HUES6 (cell line): ENCODE measurements at regions not wholly inside any gene's neighbourhood (a gene's known extent, or its start where the extent isn't known, plus 50 kb on each side); places are given as distances from the start of the nearest gene placed in this dataset.

ENCODE experiments used
- H3K27ac ChIP-seq: 2 replicates; pipeline ENCODE4 v1.7.0; 2013; ENCODE audit warnings: low read depth, mild to moderate bottlenecking, low read length, inconsistent platforms
- H3K27me3 ChIP-seq: 2 replicates; pipeline ENCODE4 v1.6.1; 2013; ENCODE audit warnings: low read length; ENCODE audit not compliant: control insufficient read depth, insufficient read depth
- H3K36me3 ChIP-seq: 2 replicates; pipeline ENCODE4 v1.6.1; 2013; ENCODE audit warnings: low read length; ENCODE audit not compliant: control insufficient read depth, insufficient read depth
- H3K4me1 ChIP-seq: 2 replicates; pipeline ENCODE4 v1.6.1; 2013; ENCODE audit warnings: low read length; ENCODE audit not compliant: control insufficient read depth, insufficient read depth
- H3K4me3 ChIP-seq: 2 replicates; pipeline ENCODE4 v1.5.1; 2013; ENCODE audit warnings: low read depth, low read length
- H3K9ac ChIP-seq: one replicate; pipeline ENCODE4 v1.6.1; 2013; ENCODE audit warnings: mild to moderate bottlenecking, low read length
- H3K9me3 ChIP-seq: 2 replicates; pipeline ENCODE4 v1.6.1; 2013; ENCODE audit warnings: low read depth, low read length; ENCODE audit not compliant: control insufficient read depth, insufficient read depth

- Histone ChIP-seq H3K4me3 (no peak overlapping the region), H3K4me1 (peaks cover 4% of the 10 kb centered on the region; the same call in 1 of the 2 replicates), H3K36me3 (no peaks in the 10 kb centered on the region), H3K9ac (no peak overlapping the region), H3K27ac (no peak overlapping the region), H3K27me3 (no peaks in the 10 kb centered on the region), H3K9me3 (no peaks in the 10 kb centered on the region)
These were observed 333.6 kb downstream of the DUSP10 start for GRCh38 chr1:221408117-221408803.

- Histone ChIP-seq H3K4me1 (peaks cover 9% of the 10 kb centered on the region), H3K36me3 (no peaks in the 10 kb centered on the region), H3K9me3 (no peaks in the 10 kb centered on the region), H3K4me3 (no peak overlapping the region), H3K9ac (no peak overlapping the region), H3K27ac (no peak overlapping the region), H3K27me3 (no peaks in the 10 kb centered on the region)
These were observed 330.6 kb downstream of the DUSP10 start for GRCh38 chr1:221411283-221411682.

GRCh38 chr1:221414772-221415539 is 326.9 kb downstream of the DUSP10 start:
- no peaks in the 10 kb centered on the region for H3K27me3 ChIP-seq
- H3K4me3 ChIP-seq: no peak overlapping the region
- no peaks in the 10 kb centered on the region for H3K9me3 ChIP-seq
- H3K36me3 ChIP-seq: no peaks in the 10 kb centered on the region
- no peak overlapping the region for H3K9ac ChIP-seq
- H3K27ac ChIP-seq: no peak overlapping the region
- peaks cover 5% of the 10 kb centered on the region for H3K4me1 ChIP-seq

- peaks cover 5% of the 10 kb centered on the region for H3K4me1 ChIP-seq
- H3K4me3 ChIP-seq: no peak overlapping the region
- no peak overlapping the region for H3K9ac ChIP-seq
- H3K36me3 ChIP-seq: no peaks in the 10 kb centered on the region
- H3K9me3 ChIP-seq: no peaks in the 10 kb centered on the region
- no peaks in the 10 kb centered on the region for H3K27me3 ChIP-seq
- no peak overlapping the region for H3K27ac ChIP-seq
These were observed 326.2 kb downstream of the DUSP10 start for GRCh38 chr1:221415651-221416050.

- no peak overlapping the region for H3K4me3 ChIP-seq
- no peaks in the 10 kb centered on the region for H3K36me3 ChIP-seq
- no peaks in the 10 kb centered on the region for H3K9me3 ChIP-seq
- peaks cover 5% of the 10 kb centered on the region for H3K4me1 ChIP-seq
- no peak overlapping the region for H3K9ac ChIP-seq
- H3K27me3 ChIP-seq: no peaks in the 10 kb centered on the region
- no peak overlapping the region for H3K27ac ChIP-seq
These were observed 325.7 kb downstream of the DUSP10 start for GRCh38 chr1:221416142-221416541.

- Histone ChIP-seq H3K9me3 (no peaks in the 10 kb centered on the region), H3K27me3 (no peaks in the 10 kb centered on the region), H3K9ac (no peak overlapping the region), H3K4me3 (no peak overlapping the region), H3K36me3 (no peaks in the 10 kb centered on the region), H3K4me1 (peaks cover 5% of the 10 kb centered on the region), H3K27ac (no peak overlapping the region)
These were observed 325.2 kb downstream of the DUSP10 start for GRCh38 chr1:221416723-221417122.

GRCh38 chr1:221418346-221418745 is 323.5 kb downstream of the DUSP10 start:
- Histone ChIP-seq H3K27me3 (no peaks in the 10 kb centered on the region), H3K4me1 (peaks cover 5% of the 10 kb centered on the region), H3K9ac (no peak overlapping the region), H3K9me3 (no peaks in the 10 kb centered on the region), H3K36me3 (no peaks in the 10 kb centered on the region), H3K27ac (no peak overlapping the region), H3K4me3 (no peak overlapping the region)

GRCh38 chr1:221419513-221420095 is 322.3 kb downstream of the DUSP10 start:
- H3K36me3 ChIP-seq: no peaks in the 10 kb centered on the region
- no peaks in the 10 kb centered on the region for H3K9me3 ChIP-seq
- no peak overlapping the region for H3K4me3 ChIP-seq
- H3K9ac ChIP-seq: no peak overlapping the region
- no peak overlapping the region for H3K27ac ChIP-seq
- H3K4me1 ChIP-seq: peaks cover 3% of the 10 kb centered on the region
- no peaks in the 10 kb centered on the region for H3K27me3 ChIP-seq

- Histone ChIP-seq H3K27ac (no peak overlapping the region), H3K36me3 (no peaks in the 10 kb centered on the region; the same call in 1 of the 2 replicates), H3K9me3 (peaks cover 19% of the 10 kb centered on the region; the same call in 1 of the 2 replicates), H3K27me3 (no peaks in the 10 kb centered on the region), H3K4me3 (no peak overlapping the region), H3K9ac (no peak overlapping the region), H3K4me1 (0 out of 2 replicates have a peak, but pooled peaks cover 4% of the 10 kb centered on the region)
These were observed 312.6 kb downstream of the DUSP10 start for GRCh38 chr1:221429264-221429663.

- H3K36me3 ChIP-seq: no peaks in the 10 kb centered on the region; the same call in 1 of the 2 replicates
- H3K4me3 ChIP-seq: no peak overlapping the region
- no peaks in the 10 kb centered on the region for H3K27me3 ChIP-seq
- peaks cover 19% of the 10 kb centered on the region; the same call in 1 of the 2 replicates for H3K9me3 ChIP-seq
- H3K4me1 ChIP-seq: 0 out of 2 replicates have a peak, but pooled peaks cover 4% of the 10 kb centered on the region
- no peak overlapping the region for H3K27ac ChIP-seq
- no peak overlapping the region for H3K9ac ChIP-seq
These were observed 311.5 kb downstream of the DUSP10 start for GRCh38 chr1:221430152-221430960.
